IMR-90 (cell line): ENCODE measurements at regions not wholly inside any gene's neighbourhood (a gene's known extent, or its start where the extent isn't known, plus 50 kb on each side); places are given as distances from the start of the nearest gene placed in this dataset.

Experiments
- ATAC-seq: fragments of 200-7000 bp; cut with Tn5 transposase; 2 replicates; pipeline ENCODE4 v1.9.1; 2020; ENCODE audit warnings: low read depth, mild to moderate bottlenecking, moderate library complexity
- BruUV-seq: library from RNA; stranded (reverse); fragments of 400-500 nt; replicated peaks from 2 replicates; lab custom pipeline; 2021; lab: Mats Ljungman, UMichigan
- CTCF ChIA-PET: fragments of 300-600 bp; formaldehyde crosslinking; extraction: SDS; loops from one replicate; lab custom pipeline; 2021; ENCODE audit warnings: antibody characterized with exemption; lab: Yijun Ruan, JAX
- POLR2A ChIA-PET: fragments of 300-600 bp; sonication (Branson Sonifier 250); formaldehyde crosslinking; loops from one replicate; lab custom pipeline; 2022; ENCODE audit warnings: antibody characterized with exemption; ENCODE audit not compliant: unreplicated experiment; lab: Charles Lee
- DNase-seq: peaks from one replicate; pipeline ENCODE4 v3.0.0; 2013
- H2AFZ ChIP-seq: replicated peaks from 2 replicates; pipeline ENCODE3; 2013; ENCODE audit warnings: low read length, mild to moderate bottlenecking; ENCODE audit not compliant: poor library complexity
- H2AK5ac ChIP-seq: 2 replicates; pipeline ENCODE4 v1.6.1; 2013; ENCODE audit warnings: low read depth, low read length, inconsistent platforms
- H2AK9ac ChIP-seq: replicated peaks from 2 replicates; pipeline ENCODE3; 2013; ENCODE audit warnings: mild to moderate bottlenecking, low read depth, low read length, moderate library complexity; ENCODE audit not compliant: poor library complexity
- H2BK120ac ChIP-seq: 2 replicates; pipeline ENCODE4 v1.6.1; 2013; ENCODE audit warnings: low read depth, low read length, inconsistent platforms
- H2BK15ac ChIP-seq: 3 replicates; pipeline ENCODE4 v1.6.1; 2013; ENCODE audit warnings: low read depth, low read length, inconsistent platforms
- H2BK20ac ChIP-seq: 2 replicates; pipeline ENCODE4 v1.6.1; 2013; ENCODE audit warnings: low read depth, mild to moderate bottlenecking, inconsistent platforms, low read length, moderate library complexity
- H2BK5ac ChIP-seq: 2 replicates; pipeline ENCODE4 v1.6.1; 2013; ENCODE audit warnings: mild to moderate bottlenecking, low read depth, low read length, inconsistent platforms; ENCODE audit not compliant: poor library complexity, severe bottlenecking
- H3K14ac ChIP-seq: replicated peaks from 2 replicates; pipeline ENCODE4 v1.6.1; 2013; ENCODE audit warnings: low read depth, low read length, inconsistent platforms
- H3K18ac ChIP-seq: 2 replicates; pipeline ENCODE4 v1.6.1; 2013; ENCODE audit warnings: low read depth, low read length, control low read depth
- H3K23ac ChIP-seq: 2 replicates; pipeline ENCODE4 v1.6.1; 2013; ENCODE audit warnings: low read depth, low read length, inconsistent platforms
- H3K27ac ChIP-seq: 2 replicates; pipeline ENCODE4 v1.5.1; 2013; ENCODE audit warnings: mild to moderate bottlenecking, control low read depth, low read length; ENCODE audit not compliant: insufficient read depth
- H3K27me3 ChIP-seq: 2 replicates; pipeline ENCODE4 v1.6.1; 2013; ENCODE audit warnings: low read length; ENCODE audit not compliant: control insufficient read depth, insufficient read depth
- H3K36me3 ChIP-seq: 2 replicates; pipeline ENCODE4 v1.6.1; 2013; ENCODE audit warnings: low read length, mixed read lengths; ENCODE audit not compliant: control insufficient read depth, insufficient read depth
- H3K4ac ChIP-seq: 2 replicates; pipeline ENCODE4 v1.6.1; 2013; ENCODE audit warnings: low read depth, low read length, inconsistent platforms
- H3K4me1 ChIP-seq: 2 replicates; pipeline ENCODE4 v1.6.1; 2013; ENCODE audit warnings: low read length, mixed read lengths; ENCODE audit not compliant: control insufficient read depth, insufficient read depth
- H3K4me2 ChIP-seq: 2 replicates; pipeline ENCODE4 v1.6.1; 2013; ENCODE audit warnings: low read depth, mild to moderate bottlenecking, control low read depth, low read length, moderate library complexity
- H3K4me3 ChIP-seq: 2 replicates; pipeline ENCODE4 v1.5.1; 2013; ENCODE audit warnings: low read depth, mild to moderate bottlenecking, control low read depth, low read length, moderate library complexity; ENCODE audit not compliant: insufficient read depth
- H3K56ac ChIP-seq: 2 replicates; pipeline ENCODE4 v1.6.1; 2013; ENCODE audit warnings: low read length, inconsistent platforms; ENCODE audit not compliant: insufficient read depth; ENCODE audit errors: extremely low read depth
- H3K79me1 ChIP-seq, 2 experiments: 2 replicates each; pipeline ENCODE4 v1.6.1; 2013; ENCODE audit warnings: low read length in 2 of 2, inconsistent platforms in 1 of 2, low read depth in 1 of 2
- H3K9ac ChIP-seq: 2 replicates; pipeline ENCODE4 v1.6.1; 2013; ENCODE audit warnings: low read depth, low read length, control low read depth
- H3K9me1 ChIP-seq: 2 replicates; pipeline ENCODE4 v1.6.1; 2013; ENCODE audit warnings: low read length, inconsistent platforms; ENCODE audit not compliant: insufficient read depth
- H3K9me3 ChIP-seq: 2 replicates; pipeline ENCODE4 v1.6.1; 2013; ENCODE audit warnings: low read length; ENCODE audit not compliant: control insufficient read depth, insufficient read depth
- H4K20me1 ChIP-seq: 2 replicates; pipeline ENCODE4 v1.6.1; 2013; ENCODE audit warnings: low read length, inconsistent platforms; ENCODE audit not compliant: insufficient read depth
- H4K5ac ChIP-seq: 2 replicates; pipeline ENCODE4 v1.6.1; 2013; ENCODE audit warnings: mild to moderate bottlenecking, low read depth, low read length, control low read depth
- H4K8ac ChIP-seq, 2 experiments: 2 replicates each; pipeline ENCODE4 v1.6.1; 2013; ENCODE audit warnings: low read depth in 2 of 2, low read length in 2 of 2, control low read depth in 1 of 2, inconsistent platforms in 1 of 2
- H4K91ac ChIP-seq: 2 replicates; pipeline ENCODE4 v1.6.1; 2013; ENCODE audit warnings: low read depth, low read length, inconsistent platforms; ENCODE audit not compliant: insufficient read depth
- BHLHE40 ChIP-seq: fragments of 150-350 bp; IDR thresholded peaks from 2 replicates; pipeline ENCODE4 v1.6.1; 2016; ENCODE audit warnings: mild to moderate bottlenecking, low read depth, low read length
- CEBPB ChIP-seq: IDR thresholded peaks from 2 replicates; pipeline ENCODE4 v1.6.1; 2012; ENCODE audit warnings: low read depth, low read length, improper control_type of control experiment
- CHD1 ChIP-seq: IDR thresholded peaks from 2 replicates; pipeline ENCODE4 v1.6.1; 2012; ENCODE audit warnings: low read depth, low read length, improper control_type of control experiment
- CTCF ChIP-seq: conservative IDR thresholded peaks from 2 replicates; pipeline ENCODE4 v1.5.1; 2012; ENCODE audit warnings: mild to moderate bottlenecking, low read depth, low read length, improper control_type of control experiment
- ELK1 ChIP-seq: fragments of 150-350 bp; IDR thresholded peaks from 2 replicates; pipeline ENCODE4 v1.6.1; 2016; ENCODE audit warnings: low read depth, mild to moderate bottlenecking, low read length, moderate library complexity, borderline replicate concordance
- FOS ChIP-seq: fragments of 150-350 bp; IDR thresholded peaks from 2 replicates; pipeline ENCODE4 v1.6.1; 2016; ENCODE audit warnings: low read depth, low read length
- MAFK ChIP-seq: IDR thresholded peaks from 2 replicates; pipeline ENCODE4 v1.6.1; 2012; ENCODE audit warnings: low read depth, low read length, improper control_type of control experiment
- MAZ ChIP-seq: IDR thresholded peaks from 2 replicates; pipeline ENCODE4 v1.6.1; 2012; ENCODE audit warnings: low read depth, mild to moderate bottlenecking, low read length, improper control_type of control experiment, moderate library complexity, borderline replicate concordance
- MXI1 ChIP-seq: IDR thresholded peaks from 2 replicates; pipeline ENCODE4 v1.6.1; 2012; ENCODE audit warnings: low read depth, mild to moderate bottlenecking, low read length, moderate library complexity, borderline replicate concordance
- NFE2L2 ChIP-seq: fragments of 150-350 bp; IDR thresholded peaks from 2 replicates; pipeline ENCODE4 v1.6.1; 2016; ENCODE audit warnings: low read depth, mild to moderate bottlenecking, low read length
- POLR2A ChIP-seq: IDR thresholded peaks from 2 replicates; pipeline ENCODE4 v1.6.1; 2012; ENCODE audit warnings: mild to moderate bottlenecking, low read depth, low read length
- RCOR1 ChIP-seq: IDR thresholded peaks from 2 replicates; pipeline ENCODE4 v1.6.1; 2012; ENCODE audit warnings: mild to moderate bottlenecking, low read length, improper control_type of control experiment; ENCODE audit not compliant: insufficient replicate concordance
- SMC3 ChIP-seq: fragments of 150-350 bp; IDR thresholded peaks from 2 replicates; pipeline ENCODE4 v1.6.1; 2016; ENCODE audit warnings: low read depth, mild to moderate bottlenecking, antibody characterized with exemption, low read length, moderate library complexity
- USF2 ChIP-seq: fragments of 150-350 bp; IDR thresholded peaks from 2 replicates; pipeline ENCODE4 v1.6.1; 2017; ENCODE audit warnings: mild to moderate bottlenecking, antibody characterized with exemption, low read length, low read depth
- WGBS, 2 experiments: methylation state at CpG; one replicate each; pipeline versions ENCODE4 v1.1.5 to v1.1.7; 2013; ENCODE audit warnings: missing lambda C conversion rate in 2 of 2; ENCODE audit not compliant: insufficient read length in 1 of 2; ENCODE audit errors: extremely low coverage in 2 of 2; 5-methylcytosine and 5-hydroxymethylcytosine counted together
- dilution Hi-C: fragments of 300-500 bp; cut with HindIII; formaldehyde crosslinking; loops from one replicate; pipeline ENCODE4 v1.14.3; 2018; ENCODE audit warnings: low sequenced_read_pairs; ENCODE audit not compliant: unreplicated experiment
- in situ Hi-C: fragments of 300-500 bp; cut with MboI; formaldehyde crosslinking; loops from 3 replicates; pipeline ENCODE4 v1.14.3; 2019; ENCODE audit warnings: low sequenced_read_pairs, inconsistent platforms, mixed read lengths
- intact Hi-C: fragments of 100-400 bp; cut with micrococcal nuclease; formaldehyde crosslinking; loops from 2 replicates; pipeline ENCODE4 v1.10.0; 2022

GRCh38 chr13:106689906-106690305, 122.0 kb upstream of the ARGLU1 start:
- H4K20me1 ChIP-seq, result no peaks in the 10 kb centered on the region
- no peak overlapping the region for H2BK5ac ChIP-seq
- H4K91ac ChIP-seq, result no peak overlapping the region
- no peaks in the 10 kb centered on the region for H3K9me1 ChIP-seq
- no peaks in the 10 kb centered on the region for H3K9me3 ChIP-seq
- no peak overlapping the region for H2AK5ac ChIP-seq
- no peaks in the 10 kb centered on the region for H3K27me3 ChIP-seq
- H2BK20ac ChIP-seq, result no peak overlapping the region
- in situ Hi-C loops (no loop called here), dilution Hi-C loops (no loop called here), intact Hi-C loops (no loop called here)
- no peak overlapping the region for H2AK9ac ChIP-seq
- no peak overlapping the region for H2BK15ac ChIP-seq
- H3K4ac ChIP-seq, result no peak overlapping the region
- no TSS peak for BruUV-seq
- H3K9ac ChIP-seq, result no peak overlapping the region
- H3K36me3 ChIP-seq, result no peaks in the 10 kb centered on the region
- ATAC-seq, result no peak
- H3K79me1 ChIP-seq, result no peaks in the 10 kb centered on the region
- no peak overlapping the region for H3K4me2 ChIP-seq
- H3K18ac ChIP-seq, result no peak overlapping the region
- DNase-seq, result no peak
- TF ChIP-seq ELK1 (no peak), USF2 (no peak), BHLHE40 (no peak), CTCF (no peak), MAFK (no peak), POLR2A (no peak), FOS (no peak), RCOR1 (no peak), CEBPB (no peak), MXI1 (no peak), CHD1 (no peak), SMC3 (no peak), NFE2L2 (no peak), MAZ (no peak)
- no peak overlapping the region for H3K4me3 ChIP-seq
- no peak overlapping the region for H4K8ac ChIP-seq
- CTCF ChIA-PET, result no interaction called here
- no peak overlapping the region for H2AFZ ChIP-seq
- H2BK120ac ChIP-seq, result no peak overlapping the region
- POLR2A ChIA-PET, result no interaction called here
- H3K56ac ChIP-seq, result no peak overlapping the region
- no peak overlapping the region for H3K23ac ChIP-seq
- no peak overlapping the region for H3K14ac ChIP-seq
- H3K4me1 ChIP-seq, result no peaks in the 10 kb centered on the region
- H3K27ac ChIP-seq, result no peak overlapping the region
- WGBS, 2 experiments, result no CpG with 5 or more reads among the region's 1 CpG
- no peak overlapping the region for H4K5ac ChIP-seq
